ENCODE measurements at regions not wholly inside any gene's neighbourhood (a gene's known extent, or its start where the extent isn't known, plus 50 kb on each side); places are given as distances from the start of the nearest gene placed in this dataset.

GRCh38 chr2:220835583-220835982 is 736.5 kb downstream of the EPHA4 start:
- no peak for DNase-seq

GRCh38 chr2:220837226-220837625 is 734.9 kb downstream of the EPHA4 start:
- DNase-seq, result no peak

GRCh38 chr2:220842901-220843665 is 729.0 kb downstream of the EPHA4 start:
- DNase-seq, result no peak

GRCh38 chr2:220845766-220846273 is 726.3 kb downstream of the EPHA4 start:
- no peak for DNase-seq

- DNase-seq, result no peak
These were observed 725.1 kb downstream of the EPHA4 start for GRCh38 chr2:220847006-220847405.

GRCh38 chr2:220847589-220847988 is 724.5 kb downstream of the EPHA4 start:
- DNase-seq, result no peak

GRCh38 chr2:220849433-220849832 is 722.7 kb downstream of the EPHA4 start:
- no peak for DNase-seq

- no peak for DNase-seq
These were observed 722.0 kb downstream of the EPHA4 start for GRCh38 chr2:220850116-220850515.

GRCh38 chr2:220855296-220855695 is 716.8 kb downstream of the EPHA4 start:
- DNase-seq, result no peak

GRCh38 chr2:220856486-220856885 is 715.6 kb downstream of the EPHA4 start:
- DNase-seq, result no peak

GRCh38 chr2:220857368-220857767 is 714.7 kb downstream of the EPHA4 start:
- no peak for DNase-seq

GRCh38 chr2:220858101-220858500 is 714.0 kb downstream of the EPHA4 start:
- no peak for DNase-seq

GRCh38 chr2:220871909-220872308 is 700.2 kb downstream of the EPHA4 start:
- DNase-seq, result no peak

GRCh38 chr2:220876080-220876824 is 695.9 kb downstream of the EPHA4 start:
- no peak for DNase-seq

GRCh38 chr2:220877491-220877890 is 694.6 kb downstream of the EPHA4 start:
- DNase-seq, result no peak

GRCh38 chr2:220877897-220878296 is 694.2 kb downstream of the EPHA4 start:
- no peak for DNase-seq

GRCh38 chr2:220880623-220881596 is 691.2 kb downstream of the EPHA4 start:
- DNase-seq, result no peak

GRCh38 chr2:220882507-220882906 is 689.6 kb downstream of the EPHA4 start:
- no peak for DNase-seq

GRCh38 chr2:220885593-220885992 is 686.5 kb downstream of the EPHA4 start:
- no peak for DNase-seq

- no peak for DNase-seq
These were observed 684.7 kb downstream of the EPHA4 start for GRCh38 chr2:220887271-220887870.

- DNase-seq, result no peak
These were observed 684.2 kb downstream of the EPHA4 start for GRCh38 chr2:220887876-220888275.

GRCh38 chr2:220890931-220891330 is 681.2 kb downstream of the EPHA4 start:
- no peak for DNase-seq
